ENCODE measurements at regions not wholly inside any gene's neighbourhood (a gene's known extent, or its start where the extent isn't known, plus 50 kb on each side); places are given as distances from the start of the nearest gene placed in this dataset.

- TF ChIP-seq, protein P1, sequence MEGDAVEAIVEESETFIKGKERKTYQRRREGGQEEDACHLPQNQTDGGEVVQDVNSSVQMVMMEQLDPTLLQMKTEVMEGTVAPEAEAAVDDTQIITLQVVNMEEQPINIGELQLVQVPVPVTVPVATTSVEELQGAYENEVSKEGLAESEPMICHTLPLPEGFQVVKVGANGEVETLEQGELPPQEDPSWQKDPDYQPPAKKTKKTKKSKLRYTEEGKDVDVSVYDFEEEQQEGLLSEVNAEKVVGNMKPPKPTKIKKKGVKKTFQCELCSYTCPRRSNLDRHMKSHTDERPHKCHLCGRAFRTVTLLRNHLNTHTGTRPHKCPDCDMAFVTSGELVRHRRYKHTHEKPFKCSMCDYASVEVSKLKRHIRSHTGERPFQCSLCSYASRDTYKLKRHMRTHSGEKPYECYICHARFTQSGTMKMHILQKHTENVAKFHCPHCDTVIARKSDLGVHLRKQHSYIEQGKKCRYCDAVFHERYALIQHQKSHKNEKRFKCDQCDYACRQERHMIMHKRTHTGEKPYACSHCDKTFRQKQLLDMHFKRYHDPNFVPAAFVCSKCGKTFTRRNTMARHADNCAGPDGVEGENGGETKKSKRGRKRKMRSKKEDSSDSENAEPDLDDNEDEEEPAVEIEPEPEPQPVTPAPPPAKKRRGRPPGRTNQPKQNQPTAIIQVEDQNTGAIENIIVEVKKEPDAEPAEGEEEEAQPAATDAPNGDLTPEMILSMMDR (IDR thresholded peaks at IDR 0.05): no peak
- TF ChIP-seq POLR2A (IDR thresholded peaks at IDR 0.05): no peak
- TF ChIP-seq POLR2AphosphoS5 (IDR thresholded peaks at IDR 0.05): no peak
These were observed 280.3 kb upstream of the KLF12 start for GRCh38 chr13:74414458-74414857.
